Ammon's horn (tissue), 1 donor: ENCODE measurements at regions not wholly inside any gene's neighbourhood (a gene's known extent, or its start where the extent isn't known, plus 50 kb on each side); places are given as distances from the start of the nearest gene placed in this dataset.

ENCODE experiments used
- DNase-seq: peaks from one replicate; pipeline ENCODE4 v3.0.0-alpha.2; 2016; ENCODE audit warnings: low spot score

DNA sequence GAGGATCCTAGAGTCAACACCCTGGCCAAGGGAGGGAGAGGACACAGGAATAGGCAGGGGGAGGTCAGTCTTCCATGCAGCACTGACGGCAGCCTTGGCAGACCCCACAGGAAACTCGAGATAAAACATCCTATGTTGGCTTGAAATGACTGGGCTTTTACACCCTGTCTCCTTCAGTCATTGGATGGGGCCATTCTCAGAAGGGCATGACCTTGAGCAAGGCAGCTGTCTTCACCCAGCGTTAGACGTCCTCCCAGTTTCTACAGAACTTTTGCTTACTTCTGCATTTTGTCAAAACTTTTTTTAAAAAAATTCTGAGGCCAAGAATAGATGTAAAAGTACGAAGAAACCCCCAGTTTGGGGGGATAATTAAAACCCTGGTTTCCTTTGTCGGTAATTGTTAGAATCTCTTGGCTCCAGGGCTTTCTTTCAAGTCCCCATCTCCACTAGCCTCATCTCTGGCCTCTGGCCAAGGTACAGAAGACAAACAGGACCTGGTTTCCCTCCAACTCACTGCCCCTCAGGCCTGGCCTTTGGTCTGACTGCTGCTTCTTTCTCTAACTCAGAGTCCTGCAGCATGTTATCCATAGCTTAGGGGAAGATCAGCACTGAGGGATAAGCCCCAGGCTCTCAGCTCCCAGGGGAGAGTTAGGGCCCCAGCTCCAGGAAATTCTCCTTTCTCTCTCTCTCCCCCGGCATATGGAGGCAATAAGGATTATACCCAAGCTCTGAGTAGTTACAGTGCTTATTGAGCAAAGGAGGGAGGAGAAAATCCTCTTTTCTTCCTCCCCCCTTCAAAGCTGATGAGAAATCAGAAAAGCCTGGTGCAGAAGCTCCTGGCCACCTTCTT lies 51.6 kb upstream of the KCND3 start:
- DNase-seq = no peak

- DNase-seq = no peak
These were observed 54.4 kb upstream of the KCND3 start for GRCh38 chr1:112043901-112044300.

DNA sequence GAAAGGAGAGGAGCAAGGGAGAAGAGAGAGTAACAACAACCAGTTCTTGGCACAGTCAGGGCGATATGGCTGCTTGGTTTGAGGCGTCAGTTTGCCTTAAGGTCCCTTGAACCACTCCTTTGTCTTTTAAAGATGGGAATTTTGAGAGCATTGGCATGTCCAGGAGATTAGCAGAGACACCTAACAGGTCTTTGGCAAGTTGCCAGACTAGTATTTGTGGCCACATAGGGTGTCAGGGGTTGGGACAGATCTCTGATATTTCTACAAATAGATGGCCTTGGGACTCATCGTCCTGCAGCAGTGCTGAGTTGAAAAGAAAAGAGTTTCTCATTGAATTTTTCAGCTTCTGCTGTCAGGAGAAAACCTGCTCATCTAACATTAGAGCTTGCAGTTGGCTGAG lies 55.3 kb upstream of the KCND3 start:
- DNase-seq = no peak

DNA sequence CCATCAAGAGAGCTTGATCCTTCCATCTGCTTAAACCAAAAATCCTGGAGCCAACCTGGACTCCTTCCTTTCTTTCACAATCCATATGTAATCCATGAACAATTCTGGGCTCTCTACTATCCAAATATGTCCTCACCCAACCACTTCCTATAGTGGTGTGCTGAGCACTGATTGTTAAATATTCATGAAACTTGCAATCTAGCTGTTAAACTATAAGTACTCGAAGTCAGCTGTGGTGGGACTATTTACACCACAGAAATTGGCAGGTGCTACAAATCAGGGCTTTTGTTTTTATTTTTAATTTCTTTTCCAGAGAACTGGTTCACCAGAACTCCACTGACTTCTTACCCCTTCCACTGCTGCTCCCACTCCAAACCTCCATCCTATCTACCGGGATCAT lies 57.2 kb upstream of the KCND3 start:
- no peak for DNase-seq

- no peak for DNase-seq
These were observed 59.0 kb upstream of the KCND3 start for GRCh38 chr1:112048421-112048820.

DNA sequence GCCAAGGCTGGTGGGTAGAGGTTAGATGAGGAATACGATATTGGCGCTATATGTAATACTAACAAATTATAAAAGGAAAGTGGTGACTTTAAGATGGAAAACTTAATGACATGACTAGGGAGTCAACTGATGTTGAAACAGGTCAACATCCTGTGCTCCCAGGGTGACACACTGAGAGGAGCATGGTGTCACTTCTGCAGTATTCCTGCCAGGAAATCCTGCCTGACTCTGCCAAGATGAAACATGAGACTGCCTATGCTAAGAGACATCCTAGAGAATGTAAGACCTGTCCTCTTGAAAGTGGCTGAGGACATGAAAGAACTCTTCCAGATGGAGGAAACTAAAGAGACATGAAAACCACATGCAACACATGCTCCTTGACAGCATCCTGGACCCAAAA lies 65.0 kb upstream of the KCND3 start:
- DNase-seq = no peak

- no peak for DNase-seq
These were observed 66.9 kb upstream of the KCND3 start for GRCh38 chr1:112056354-112056753.

- DNase-seq = no peak
These were observed 68.3 kb upstream of the KCND3 start for GRCh38 chr1:112057736-112058135.

DNA sequence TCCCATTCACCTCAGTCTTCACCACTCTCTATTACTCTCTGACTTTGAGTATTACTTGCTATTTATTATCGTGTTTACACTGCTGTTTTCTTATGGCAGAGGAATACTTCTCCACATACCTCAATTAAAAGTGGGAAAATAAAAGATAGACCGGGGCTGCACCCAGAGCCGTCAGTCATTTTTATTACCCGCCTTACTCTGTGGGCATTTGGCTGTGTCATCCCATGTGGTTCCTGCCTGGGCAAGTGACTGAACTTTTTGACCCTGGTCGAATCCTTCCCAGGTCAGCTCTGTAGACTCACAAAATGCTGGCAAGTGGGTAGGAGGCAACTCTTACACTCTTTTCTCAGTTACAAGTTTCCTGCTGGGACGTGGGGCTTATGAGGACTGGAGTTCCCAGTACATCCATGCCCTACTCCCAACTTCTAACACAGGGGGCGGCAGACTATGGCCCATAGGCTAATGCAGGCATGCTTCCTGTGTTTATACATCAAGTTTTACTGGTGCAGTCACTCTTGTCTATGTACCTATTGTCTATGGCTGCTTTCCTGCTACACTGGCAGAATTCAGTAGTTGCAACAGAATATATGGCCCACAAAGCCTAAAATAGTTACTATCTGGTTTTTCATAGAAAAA lies 69.5 kb upstream of the KCND3 start:
- DNase-seq = no peak

DNA sequence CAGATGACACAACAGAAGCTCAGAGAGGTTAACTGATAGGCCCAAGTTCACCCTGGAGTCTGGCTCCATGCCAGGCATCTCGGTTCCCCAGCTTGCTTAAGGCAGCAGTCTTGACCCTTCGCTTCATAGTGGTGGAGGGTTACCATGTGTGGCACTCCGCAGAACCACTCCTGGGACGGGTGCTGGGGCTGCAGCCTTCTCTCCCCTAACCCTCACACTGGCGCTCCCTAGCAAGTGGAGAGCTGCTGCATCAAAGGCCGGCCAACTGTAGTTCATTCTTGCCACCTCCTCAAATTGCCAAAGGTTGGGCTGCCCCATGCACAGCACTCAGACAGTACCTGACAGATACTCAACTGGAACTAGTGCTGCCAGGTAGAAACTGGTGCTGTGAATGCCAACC lies 70.2 kb upstream of the KCND3 start:
- no peak for DNase-seq

DNA sequence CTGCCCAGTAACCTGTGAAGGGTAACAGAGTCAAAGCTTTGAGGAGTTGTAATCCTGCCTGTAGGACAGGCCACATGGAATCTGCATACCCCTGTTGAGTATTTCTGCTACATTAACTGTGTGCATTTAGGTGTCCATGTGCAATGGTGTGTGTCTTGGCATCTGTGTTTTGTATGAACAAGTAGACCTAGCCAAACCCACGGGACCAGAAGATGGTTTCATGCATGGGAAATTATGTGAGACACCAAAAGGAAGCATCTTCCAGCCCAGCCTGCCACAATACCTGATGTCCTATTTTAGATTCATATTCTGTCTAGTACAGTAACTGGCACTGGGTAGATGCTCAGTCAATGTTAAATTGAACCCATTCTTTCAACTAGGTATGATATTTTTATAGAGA lies 70.8 kb upstream of the KCND3 start:
- no peak for DNase-seq

DNA sequence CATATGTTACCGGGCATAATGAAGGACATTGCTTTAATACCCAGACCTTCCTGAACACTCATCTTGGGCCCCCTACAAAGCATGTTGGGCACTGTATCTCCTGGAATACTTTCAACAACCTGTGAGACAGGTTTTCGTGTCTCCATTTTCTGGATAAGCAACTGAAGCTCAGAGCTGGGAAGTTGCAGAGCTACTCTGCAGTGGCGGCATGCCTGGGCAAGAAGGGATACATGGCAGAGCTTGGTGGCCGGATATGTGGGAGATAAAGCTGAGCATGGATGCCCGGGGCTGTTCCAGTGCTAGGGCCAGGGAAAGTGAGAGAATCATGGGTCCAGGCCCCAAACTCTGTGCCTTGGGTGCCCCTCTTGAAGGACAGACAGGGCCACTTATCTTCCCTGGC lies 71.6 kb upstream of the KCND3 start:
- no peak for DNase-seq

DNA sequence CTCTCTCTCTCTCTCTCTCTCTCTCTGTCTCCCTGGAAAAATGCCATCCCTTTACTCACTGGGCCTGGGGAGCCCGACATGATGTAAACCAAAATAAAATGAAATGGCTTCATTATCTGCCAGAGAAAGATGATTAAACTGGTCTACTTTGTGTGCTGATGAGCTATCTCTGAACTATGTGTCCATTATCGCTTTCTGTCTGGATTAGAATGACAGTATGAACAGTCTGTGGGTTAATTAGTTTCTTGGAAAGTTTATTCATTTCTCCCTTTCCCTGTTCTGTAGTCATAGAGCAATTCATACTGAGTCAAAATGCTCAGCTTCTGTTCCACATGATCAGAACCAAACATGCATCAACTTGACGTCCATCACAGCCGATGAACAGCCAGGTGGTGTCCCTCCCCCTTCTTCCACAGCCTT lies 72.4 kb upstream of the KCND3 start:
- no peak for DNase-seq

DNA sequence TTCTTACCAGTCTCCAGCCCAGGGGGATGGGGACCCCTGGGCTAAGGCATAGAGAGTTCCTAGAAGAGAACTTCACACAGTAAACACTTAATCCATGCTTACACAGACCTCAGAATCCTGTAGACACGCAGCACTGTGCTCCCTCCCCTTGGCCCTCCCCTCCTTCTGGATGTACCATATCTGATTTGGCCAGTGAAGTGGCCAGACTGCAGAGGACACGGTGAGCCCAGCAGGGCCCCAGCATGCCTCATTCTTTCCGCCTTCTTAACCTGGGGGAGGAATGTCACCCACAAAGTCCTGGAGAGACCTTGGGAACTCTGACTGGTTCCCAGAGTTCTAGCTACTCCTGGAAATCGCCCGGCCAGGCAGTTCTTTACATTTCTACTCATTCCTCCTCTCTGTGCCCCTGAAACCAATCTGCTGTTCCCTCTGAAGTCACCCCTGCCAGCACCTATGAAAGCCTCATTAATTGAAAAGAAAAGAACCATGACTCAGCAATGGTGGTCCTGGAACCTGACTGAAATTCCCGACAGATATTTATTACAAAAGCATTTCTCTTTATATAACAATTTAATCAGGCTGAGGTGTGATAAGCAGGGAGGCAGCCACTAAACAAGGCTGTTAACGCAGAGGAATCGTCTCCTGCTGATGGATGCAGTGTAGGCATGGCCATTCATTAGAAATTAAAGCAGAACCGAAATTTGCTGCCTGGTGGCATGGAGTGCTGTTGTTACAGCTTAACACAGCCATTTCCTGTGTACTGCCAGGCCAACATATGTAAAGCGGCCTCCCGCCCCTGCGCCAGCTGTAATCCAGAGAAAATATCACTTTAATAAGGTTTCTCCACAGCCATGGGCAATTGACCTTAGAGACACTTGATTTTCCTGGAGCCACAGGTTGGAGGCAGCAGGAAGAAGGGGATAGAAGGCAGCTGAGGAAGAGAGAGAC lies 74.6 kb upstream of the KCND3 start:
- no peak for DNase-seq

DNA sequence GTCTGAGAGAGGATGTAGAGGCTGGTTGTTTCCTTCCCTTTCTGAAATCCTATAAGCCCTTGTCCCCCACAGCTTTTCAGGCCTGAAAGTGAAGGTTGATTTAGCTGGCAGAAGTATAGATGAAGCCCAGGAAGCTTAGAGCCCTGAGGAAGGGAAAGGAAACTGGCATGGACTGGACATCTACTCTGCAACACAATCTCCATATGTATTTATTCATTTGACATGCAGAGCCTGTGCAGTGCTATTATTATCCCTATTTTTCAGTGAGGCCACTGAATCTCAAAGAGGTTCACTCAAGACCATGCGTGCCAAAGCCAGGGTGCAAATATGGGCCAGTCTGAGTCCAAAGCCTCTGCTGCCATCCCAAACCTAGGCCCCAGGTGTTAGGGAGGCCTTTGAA lies 78.5 kb upstream of the KCND3 start:
- DNase-seq = no peak

DNA sequence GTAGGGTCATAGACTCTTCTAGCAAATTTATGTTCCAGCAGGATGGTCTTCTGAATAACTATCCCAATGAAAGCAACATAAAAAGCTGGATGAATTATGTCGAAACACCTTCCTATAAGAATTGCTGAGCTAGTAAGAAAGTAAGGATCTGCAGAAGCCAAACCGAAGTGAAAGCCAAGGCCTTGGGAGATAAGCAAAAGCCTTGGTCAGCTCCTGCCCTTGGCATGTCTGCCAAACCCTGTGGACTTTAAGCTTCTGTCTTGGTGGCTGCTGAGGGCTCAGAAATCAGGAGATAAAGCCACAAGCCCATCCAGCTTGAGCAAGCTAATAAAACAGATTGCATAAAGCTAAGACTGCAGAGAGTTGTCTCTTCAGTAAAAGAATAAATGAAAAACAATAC lies 81.2 kb upstream of the KCND3 start:
- DNase-seq = no peak

GRCh38 chr1:112074711-112075110 lies 85.2 kb upstream of the KCND3 start:
- no peak for DNase-seq

DNA sequence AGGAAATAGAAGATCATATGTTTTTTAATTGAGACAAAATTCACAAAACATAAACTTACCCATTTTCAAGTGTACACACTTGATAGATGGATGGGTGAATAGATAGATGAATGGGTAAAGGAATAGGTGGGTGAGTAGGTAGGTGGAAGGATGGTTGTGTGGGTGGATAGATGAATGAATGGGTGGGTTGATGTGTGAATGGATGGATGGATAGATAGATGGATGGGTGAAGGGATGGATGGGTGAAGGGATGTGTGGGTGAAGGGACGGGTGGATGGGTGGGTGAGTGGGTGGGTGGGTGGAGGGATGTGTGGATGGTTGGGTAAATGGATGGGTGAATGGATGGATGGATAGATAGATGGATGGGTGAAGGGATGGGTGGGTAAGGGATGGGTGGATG lies 86.1 kb upstream of the KCND3 start:
- DNase-seq = no peak

GRCh38 chr1:112079446-112079845 lies 90.0 kb upstream of the KCND3 start:
- DNase-seq = no peak

DNA sequence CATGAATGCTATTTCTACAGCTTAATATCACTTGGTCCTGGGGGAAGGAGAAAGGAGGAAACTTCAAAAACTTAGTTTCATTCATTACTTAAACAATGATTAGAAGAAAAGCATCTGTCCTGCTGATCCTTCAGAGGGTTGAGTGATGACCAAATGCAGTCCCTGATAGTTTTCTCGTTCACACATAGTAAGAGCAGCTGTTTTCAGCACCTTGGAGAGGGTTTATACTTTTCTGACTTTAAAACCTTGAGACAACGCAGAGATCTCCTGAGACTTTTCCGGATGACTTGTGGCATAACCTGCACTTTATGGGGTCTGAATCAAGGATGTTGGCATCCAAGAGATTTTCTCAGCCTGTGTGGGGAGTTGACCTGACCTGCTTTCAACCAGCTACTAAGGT lies 94.0 kb upstream of the KCND3 start:
- no peak for DNase-seq

DNA sequence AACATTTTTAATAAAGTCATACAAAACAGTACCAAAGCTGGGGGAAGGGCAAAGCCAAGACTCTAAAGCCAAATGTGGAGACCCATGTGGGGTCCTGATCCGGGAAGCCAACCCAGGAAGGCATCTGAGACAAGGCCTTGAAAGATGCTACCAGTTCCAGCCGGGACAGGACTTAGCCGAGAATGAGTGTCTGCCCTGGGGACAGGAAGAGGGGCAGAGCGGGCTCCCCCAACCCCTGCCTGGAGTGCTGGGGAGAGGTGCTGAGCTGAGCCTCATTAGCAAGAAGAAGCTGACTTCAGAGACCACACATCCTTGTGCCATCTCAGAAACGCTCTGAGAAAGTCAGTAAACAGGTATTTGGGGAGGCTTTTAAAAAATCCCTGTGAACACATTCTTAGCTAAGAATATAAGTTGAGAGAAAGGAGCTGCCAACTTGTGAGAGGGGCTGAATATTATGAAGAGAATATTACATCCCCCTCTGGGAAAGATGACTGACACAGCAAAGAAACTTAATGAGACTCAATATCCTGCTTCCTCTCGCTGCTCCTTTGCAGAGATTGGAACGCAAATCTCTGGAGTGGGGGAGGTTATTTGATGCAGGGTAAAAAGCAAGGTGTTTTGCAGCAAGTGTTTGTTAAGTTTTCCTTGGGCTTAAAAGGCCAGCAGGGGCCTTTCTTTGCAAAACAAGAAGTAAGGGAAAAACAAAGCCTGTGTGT lies 103.3 kb upstream of the KCND3 start:
- DNase-seq = no peak

DNA sequence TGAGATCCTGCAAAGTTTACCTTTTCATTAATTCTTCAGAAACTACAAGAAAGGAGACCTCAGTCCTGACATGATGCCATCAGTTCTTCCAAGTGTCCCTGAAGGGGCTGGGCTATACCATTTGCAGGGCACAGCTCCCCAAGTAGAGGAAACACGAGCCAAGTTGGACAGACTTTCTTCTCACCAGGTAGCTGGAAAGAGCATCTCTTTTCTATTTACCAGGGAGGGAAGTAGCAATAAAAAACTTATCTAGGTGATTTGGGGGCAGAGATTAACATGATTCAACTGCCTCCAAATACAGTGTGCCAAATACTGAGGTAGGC lies 103.9 kb upstream of the KCND3 start:
- no peak for DNase-seq
